ENCODE measurements at regions not wholly inside any gene's neighbourhood (a gene's known extent, or its start where the extent isn't known, plus 50 kb on each side); places are given as distances from the start of the nearest gene placed in this dataset.

DNA sequence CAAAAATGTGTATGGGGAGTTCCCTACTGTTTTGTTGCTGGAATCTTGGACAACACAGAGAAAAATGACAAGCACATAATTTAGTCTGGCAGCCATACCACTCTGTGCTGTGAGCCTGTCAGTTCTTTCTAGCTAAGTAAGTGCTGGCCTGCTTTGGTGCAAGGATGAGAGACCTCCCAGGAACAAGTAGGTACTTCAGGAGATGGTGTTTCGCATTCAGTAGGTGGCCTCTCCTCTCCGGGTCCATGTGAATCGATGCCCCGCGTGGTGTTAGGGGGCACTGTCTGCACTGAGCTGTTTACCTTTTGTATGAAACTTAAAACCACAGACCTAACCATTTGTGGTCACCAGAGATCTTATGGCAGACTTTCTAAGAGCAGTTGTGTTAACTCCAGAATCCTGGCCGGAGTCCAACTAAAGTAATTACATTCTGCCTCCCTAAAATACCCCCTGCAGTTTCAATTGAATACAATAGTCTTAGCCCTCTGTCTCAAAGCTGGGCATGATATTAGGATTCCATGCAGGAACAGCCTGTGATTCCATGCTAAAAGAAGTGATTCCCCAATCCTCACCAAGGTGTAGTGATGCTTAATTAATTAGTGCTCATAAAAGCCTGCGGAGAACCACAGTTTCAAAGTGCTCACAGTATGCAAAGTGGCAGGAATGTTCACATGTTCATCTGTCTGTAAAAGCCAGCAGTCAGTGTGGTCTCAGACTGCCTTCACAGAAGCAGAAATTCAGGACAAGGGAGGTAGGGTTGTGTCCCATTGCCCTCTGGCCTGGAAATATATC lies 64.2 kb downstream of the LLPH start:
- H3K27me3 ChIP-seq, result no peaks in the 10 kb centered on the region
- TF ChIP-seq, protein P1, sequence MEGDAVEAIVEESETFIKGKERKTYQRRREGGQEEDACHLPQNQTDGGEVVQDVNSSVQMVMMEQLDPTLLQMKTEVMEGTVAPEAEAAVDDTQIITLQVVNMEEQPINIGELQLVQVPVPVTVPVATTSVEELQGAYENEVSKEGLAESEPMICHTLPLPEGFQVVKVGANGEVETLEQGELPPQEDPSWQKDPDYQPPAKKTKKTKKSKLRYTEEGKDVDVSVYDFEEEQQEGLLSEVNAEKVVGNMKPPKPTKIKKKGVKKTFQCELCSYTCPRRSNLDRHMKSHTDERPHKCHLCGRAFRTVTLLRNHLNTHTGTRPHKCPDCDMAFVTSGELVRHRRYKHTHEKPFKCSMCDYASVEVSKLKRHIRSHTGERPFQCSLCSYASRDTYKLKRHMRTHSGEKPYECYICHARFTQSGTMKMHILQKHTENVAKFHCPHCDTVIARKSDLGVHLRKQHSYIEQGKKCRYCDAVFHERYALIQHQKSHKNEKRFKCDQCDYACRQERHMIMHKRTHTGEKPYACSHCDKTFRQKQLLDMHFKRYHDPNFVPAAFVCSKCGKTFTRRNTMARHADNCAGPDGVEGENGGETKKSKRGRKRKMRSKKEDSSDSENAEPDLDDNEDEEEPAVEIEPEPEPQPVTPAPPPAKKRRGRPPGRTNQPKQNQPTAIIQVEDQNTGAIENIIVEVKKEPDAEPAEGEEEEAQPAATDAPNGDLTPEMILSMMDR (IDR thresholded peaks at IDR 0.05; ENCODE audit: low read depth, low read length), result no peak
- no peaks in the 10 kb centered on the region for H3K9me3 ChIP-seq (ENCODE audit: low read depth)
- peak; percentile 5 to 72 for DNase-seq (ENCODE audit: low read depth in 1 of 2, low spot score in 1 of 2)
- H3K36me3 ChIP-seq, result no peaks in the 10 kb centered on the region
- H3K4me3 ChIP-seq, result no peak overlapping the region
- no peaks in the 10 kb centered on the region for H3K4me1 ChIP-seq (ENCODE audit: low read depth)
- H3K27ac ChIP-seq, result no peak overlapping the region

DNA sequence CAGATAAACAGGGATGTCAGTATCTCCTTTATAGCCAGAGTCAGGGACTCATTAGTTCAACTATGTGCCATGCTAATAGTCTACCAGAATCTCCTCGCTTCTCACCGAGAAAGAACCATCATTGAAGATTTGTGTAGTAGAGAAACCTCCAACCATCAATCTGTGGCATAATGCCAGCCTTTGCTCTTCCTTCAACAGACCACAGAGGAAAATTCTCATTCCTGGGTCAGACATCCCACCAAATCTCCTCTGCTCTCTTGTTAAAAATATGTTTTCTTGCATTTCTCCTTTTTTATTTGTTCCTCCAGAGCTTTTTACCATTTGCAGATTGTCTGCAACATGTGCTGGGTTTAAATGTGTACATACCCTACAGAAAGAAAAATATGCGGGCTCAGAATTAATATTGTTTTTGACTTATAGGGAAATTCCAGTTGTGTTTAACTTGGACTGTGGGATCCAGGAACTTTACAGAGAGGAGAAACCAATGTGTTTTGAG lies 64.9 kb downstream of the LLPH start:
- H3K9me3 ChIP-seq (ENCODE audit: low read depth), result no peaks in the 10 kb centered on the region
- DNase-seq (ENCODE audit: low read depth in 1 of 2, low spot score in 1 of 2), result peak in 1 of 2 donors; percentile 18
- no peaks in the 10 kb centered on the region for H3K27me3 ChIP-seq
- H3K36me3 ChIP-seq, result no peaks in the 10 kb centered on the region
- H3K27ac ChIP-seq, result no peak overlapping the region
- H3K4me3 ChIP-seq, result no peak overlapping the region
- no peaks in the 10 kb centered on the region for H3K4me1 ChIP-seq (ENCODE audit: low read depth)
- TF ChIP-seq, protein P1 (IDR thresholded peaks at IDR 0.05; ENCODE audit: low read depth, low read length), result no peak

DNA sequence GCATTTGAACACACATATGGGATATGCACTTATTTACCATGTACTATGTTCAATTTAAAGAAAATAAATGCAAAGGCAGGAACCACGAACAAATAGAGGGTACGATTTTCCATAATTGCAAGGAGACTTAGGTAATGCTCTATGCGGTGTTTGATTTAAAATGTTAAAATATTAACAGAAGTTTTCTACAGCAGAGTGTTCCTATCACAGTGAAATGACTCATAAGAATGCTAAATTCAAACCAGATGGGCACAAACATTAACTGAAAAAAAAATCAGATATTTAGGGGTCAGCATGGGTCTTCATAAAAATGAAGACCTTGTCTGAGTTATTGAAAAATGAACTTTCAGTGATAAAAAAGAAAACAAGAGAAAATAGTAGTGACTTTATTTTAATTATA lies 65.4 kb downstream of the LLPH start:
- H3K4me3 ChIP-seq, result no peak overlapping the region
- DNase-seq (ENCODE audit: low read depth in 1 of 2, low spot score in 1 of 2), result peak in 1 of 2 donors; percentile 6

DNA sequence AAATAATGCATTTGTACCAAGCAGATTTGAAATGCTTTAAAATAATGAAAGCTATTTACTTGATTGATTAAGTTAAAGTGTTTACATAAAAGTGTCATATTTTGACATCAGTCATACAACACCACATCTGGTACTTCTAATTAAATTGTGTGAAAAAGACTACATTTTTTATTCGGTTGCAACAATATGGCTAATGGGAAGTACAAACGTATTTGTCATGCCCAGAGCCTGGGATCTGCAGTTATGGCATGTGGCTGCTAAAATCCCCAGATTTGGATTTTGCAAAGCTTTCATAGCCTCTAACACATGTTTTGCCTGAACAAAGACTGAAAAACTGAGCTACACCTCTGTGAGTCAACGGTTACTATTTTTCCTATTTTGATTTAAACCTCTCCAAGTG lies 66.6 kb downstream of the LLPH start:
- H3K9me3 ChIP-seq (ENCODE audit: low read depth), result no peaks in the 10 kb centered on the region
- H3K27me3 ChIP-seq, result no peaks in the 10 kb centered on the region
- TF ChIP-seq, protein P1 (IDR thresholded peaks at IDR 0.05; ENCODE audit: low read depth, low read length), result no peak
- H3K4me3 ChIP-seq, result no peak overlapping the region
- no peak overlapping the region for H3K27ac ChIP-seq
- no peaks in the 10 kb centered on the region for H3K36me3 ChIP-seq
- no peaks in the 10 kb centered on the region for H3K4me1 ChIP-seq (ENCODE audit: low read depth)
- DNase-seq (ENCODE audit: low read depth in 1 of 2, low spot score in 1 of 2), result no peak

More for the DNA sequence above, 65.4 kb downstream of the LLPH start:
- H3K27ac ChIP-seq, result no peak overlapping the region
- H3K9me3 ChIP-seq (ENCODE audit: low read depth), result no peaks in the 10 kb centered on the region
- TF ChIP-seq, protein P1 (IDR thresholded peaks at IDR 0.05; ENCODE audit: low read depth, low read length), result no peak
- H3K36me3 ChIP-seq, result no peaks in the 10 kb centered on the region
- H3K27me3 ChIP-seq, result no peaks in the 10 kb centered on the region
- no peaks in the 10 kb centered on the region for H3K4me1 ChIP-seq (ENCODE audit: low read depth)

DNA sequence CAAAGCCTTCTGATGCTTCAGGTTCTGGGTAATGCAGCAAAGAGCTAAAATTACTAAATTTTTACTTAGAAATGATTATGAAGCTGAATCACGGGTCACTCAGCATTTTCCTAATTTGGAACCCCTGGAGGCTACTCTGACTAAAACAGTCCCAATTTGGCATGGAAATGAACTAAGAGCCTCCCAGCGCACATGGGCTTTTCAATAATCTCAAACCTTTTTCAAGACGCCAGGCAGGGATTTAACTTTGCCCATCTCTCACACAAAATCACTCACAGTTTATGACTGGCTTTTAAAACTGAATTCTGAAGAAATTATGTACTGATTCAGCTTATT lies 68.3 kb downstream of the LLPH start:
- Histone ChIP-seq H3K4me3 (no peak overlapping the region), H3K9me3 (ENCODE audit: low read depth) (no peaks in the 10 kb centered on the region), H3K36me3 (no peaks in the 10 kb centered on the region), H3K27ac (no peak overlapping the region), H3K4me1 (ENCODE audit: low read depth) (no peaks in the 10 kb centered on the region), H3K27me3 (no peaks in the 10 kb centered on the region)
- DNase-seq (ENCODE audit: low read depth in 1 of 2, low spot score in 1 of 2), result no peak
- TF ChIP-seq, protein P1 (IDR thresholded peaks at IDR 0.05; ENCODE audit: low read depth, low read length), result no peak

Measured in cardiac muscle cell (in vitro differentiated cells and primary cell).